Panc1 (cell line): ENCODE measurements at regions not wholly inside any gene's neighbourhood (a gene's known extent, or its start where the extent isn't known, plus 50 kb on each side); places are given as distances from the start of the nearest gene placed in this dataset.

Experiments
- ATAC-seq: fragments of 200-7000 bp; cut with Tn5 transposase; 2 replicates; pipeline ENCODE4 v1.9.1; 2020; ENCODE audit warnings: mild to moderate bottlenecking, moderate library complexity
- BruUV-seq: library from RNA; stranded (reverse); fragments of 400-500 nt; replicated peaks from 2 replicates; lab custom pipeline; 2021; lab: Mats Ljungman, UMichigan
- CTCF ChIA-PET: fragments of 300-600 bp; sonication (Branson Sonifier 250); formaldehyde crosslinking; loops from one replicate; lab custom pipeline; 2022; ENCODE audit warnings: antibody characterized with exemption; lab: Charles Lee
- POLR2A ChIA-PET: fragments of 300-600 bp; sonication (Branson Sonifier 250); formaldehyde crosslinking; loops from one replicate; lab custom pipeline; 2022; ENCODE audit warnings: antibody characterized with exemption; lab: Charles Lee
- DNase-seq: peaks from one replicate; pipeline ENCODE4 v3.0.0-alpha.2; 2010; ENCODE audit warnings: low read depth, low spot score
- H3K27ac ChIP-seq: 2 replicates; pipeline ENCODE4 v1.5.1; 2011; ENCODE audit warnings: mild to moderate bottlenecking, low read length, inconsistent platforms
- H3K27me3 ChIP-seq: fragments of 200-500 bp; sonication (Bioruptor generic); 2 replicates; pipeline ENCODE4 v1.6.0; 2014; ENCODE audit warnings: low read length, inconsistent platforms; ENCODE audit not compliant: control insufficient read depth, insufficient read depth
- H3K36me3 ChIP-seq: fragments of 200-500 bp; sonication (Bioruptor generic); 2 replicates; pipeline ENCODE4 v1.5.1; 2014; ENCODE audit warnings: inconsistent platforms, mild to moderate bottlenecking, low read length, moderate library complexity; ENCODE audit not compliant: control insufficient read depth, insufficient read depth
- H3K4me1 ChIP-seq: 2 replicates; pipeline ENCODE4 v1.5.1; 2011; ENCODE audit warnings: inconsistent platforms, mild to moderate bottlenecking, low read length, moderate library complexity; ENCODE audit not compliant: control insufficient read depth, insufficient read depth
- H3K4me3 ChIP-seq, 2 experiments: 2 replicates each; pipeline ENCODE4 v1.5.1; 2011 to 2012; ENCODE audit warnings: low read depth in 2 of 2, low read length in 2 of 2, mild to moderate bottlenecking in 2 of 2, inconsistent platforms in 1 of 2, moderate library complexity in 1 of 2
- H3K9me3 ChIP-seq: fragments of 200-500 bp; sonication (Bioruptor generic); 2 replicates; pipeline ENCODE4 v1.5.1; 2014; ENCODE audit warnings: low read depth, mild to moderate bottlenecking, inconsistent platforms, low read length, moderate library complexity; ENCODE audit not compliant: control insufficient read depth, insufficient read depth
- POLR2AphosphoS5 ChIP-seq: IDR thresholded peaks from 2 replicates; pipeline ENCODE4 v1.6.1; 2012; ENCODE audit warnings: mild to moderate bottlenecking, low read depth, low read length, moderate library complexity
- SIN3A ChIP-seq: IDR thresholded peaks from 2 replicates; pipeline ENCODE4 v1.6.1; 2012; ENCODE audit warnings: low read depth, mild to moderate bottlenecking, low read length, moderate library complexity, borderline replicate concordance; ENCODE audit not compliant: insufficient read depth
- TCF7L2 ChIP-seq: IDR thresholded peaks from 2 replicates; pipeline ENCODE4 v1.6.1; 2011; ENCODE audit warnings: mild to moderate bottlenecking, low read depth, low read length, inconsistent platforms
- in situ Hi-C: cut with HindIII; loops from 2 replicates; pipeline ENCODE4 v1.10.0; 2016; ENCODE audit warnings: low sequenced_read_pairs, low pct_unique_long_range_greater_than_20kb
- intact Hi-C: fragments of 100-400 bp; cut with micrococcal nuclease; formaldehyde crosslinking; loops from one replicate; pipeline ENCODE4 v1.10.0; 2022; ENCODE audit not compliant: unreplicated experiment
- TF ChIP-seq, protein P1 (sequence below), 2 experiments: IDR thresholded peaks; 2 replicates each; pipeline ENCODE4 v1.6.1; 2011 to 2012; ENCODE audit warnings: low read depth in 2 of 2, control low read depth in 1 of 2, low read length in 1 of 2, mild to moderate bottlenecking in 1 of 2, moderate library complexity in 1 of 2; ENCODE audit not compliant: insufficient read depth in 1 of 2
- TF ChIP-seq, protein P2 (sequence below): fragments of 450-650 bp; IDR thresholded peaks from 2 replicates; pipeline ENCODE4 v1.5.1; 2017; ENCODE audit warnings: mild to moderate bottlenecking

DNA sequence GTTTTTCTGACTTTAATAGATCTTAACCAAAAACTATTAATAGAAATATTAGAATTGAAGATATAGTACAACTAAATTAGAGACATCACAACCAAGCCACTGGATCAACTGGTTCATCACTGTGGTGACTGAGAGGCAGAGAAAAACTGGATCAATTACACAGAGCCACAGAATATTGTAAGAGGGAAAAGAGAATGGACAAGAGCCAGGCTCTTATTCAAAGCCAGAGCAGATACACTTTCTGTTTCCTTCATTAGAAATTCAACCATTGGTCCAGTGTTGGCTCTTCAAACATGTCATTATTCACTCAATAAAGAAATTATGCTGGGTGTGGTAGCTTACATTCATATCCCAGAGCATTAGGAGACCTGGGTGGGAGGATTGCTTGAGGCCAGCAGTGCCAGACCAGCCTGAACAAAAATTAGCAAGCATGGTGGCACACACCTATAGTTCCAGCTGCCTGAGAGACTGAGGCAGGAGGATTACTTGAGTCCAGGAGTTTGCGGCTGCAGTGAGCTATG lies 295.1 kb downstream of the NEBL start:
- no peak overlapping the region for H3K27ac ChIP-seq
- H3K4me3 ChIP-seq, result no peak overlapping the region
- ChIA-PET POLR2A (no interaction called here), CTCF (no interaction called here)
- intact Hi-C loops, result no loop called here
- DNase-seq (no peak), ATAC-seq (no peak)
- in situ Hi-C loops, result no loop called here
- H3K27me3 ChIP-seq, result no peaks in the 10 kb centered on the region
- H3K9me3 ChIP-seq, result no peaks in the 10 kb centered on the region
- H3K4me1 ChIP-seq, result no peaks in the 10 kb centered on the region
- TF ChIP-seq, protein P1, sequence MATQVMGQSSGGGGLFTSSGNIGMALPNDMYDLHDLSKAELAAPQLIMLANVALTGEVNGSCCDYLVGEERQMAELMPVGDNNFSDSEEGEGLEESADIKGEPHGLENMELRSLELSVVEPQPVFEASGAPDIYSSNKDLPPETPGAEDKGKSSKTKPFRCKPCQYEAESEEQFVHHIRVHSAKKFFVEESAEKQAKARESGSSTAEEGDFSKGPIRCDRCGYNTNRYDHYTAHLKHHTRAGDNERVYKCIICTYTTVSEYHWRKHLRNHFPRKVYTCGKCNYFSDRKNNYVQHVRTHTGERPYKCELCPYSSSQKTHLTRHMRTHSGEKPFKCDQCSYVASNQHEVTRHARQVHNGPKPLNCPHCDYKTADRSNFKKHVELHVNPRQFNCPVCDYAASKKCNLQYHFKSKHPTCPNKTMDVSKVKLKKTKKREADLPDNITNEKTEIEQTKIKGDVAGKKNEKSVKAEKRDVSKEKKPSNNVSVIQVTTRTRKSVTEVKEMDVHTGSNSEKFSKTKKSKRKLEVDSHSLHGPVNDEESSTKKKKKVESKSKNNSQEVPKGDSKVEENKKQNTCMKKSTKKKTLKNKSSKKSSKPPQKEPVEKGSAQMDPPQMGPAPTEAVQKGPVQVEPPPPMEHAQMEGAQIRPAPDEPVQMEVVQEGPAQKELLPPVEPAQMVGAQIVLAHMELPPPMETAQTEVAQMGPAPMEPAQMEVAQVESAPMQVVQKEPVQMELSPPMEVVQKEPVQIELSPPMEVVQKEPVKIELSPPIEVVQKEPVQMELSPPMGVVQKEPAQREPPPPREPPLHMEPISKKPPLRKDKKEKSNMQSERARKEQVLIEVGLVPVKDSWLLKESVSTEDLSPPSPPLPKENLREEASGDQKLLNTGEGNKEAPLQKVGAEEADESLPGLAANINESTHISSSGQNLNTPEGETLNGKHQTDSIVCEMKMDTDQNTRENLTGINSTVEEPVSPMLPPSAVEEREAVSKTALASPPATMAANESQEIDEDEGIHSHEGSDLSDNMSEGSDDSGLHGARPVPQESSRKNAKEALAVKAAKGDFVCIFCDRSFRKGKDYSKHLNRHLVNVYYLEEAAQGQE (IDR thresholded peaks at IDR 0.05; ENCODE audit: insufficient read depth in 1 of 2, low read depth in 2 of 2, low read length in 1 of 2), result no peak
- TF ChIP-seq, protein P2, sequence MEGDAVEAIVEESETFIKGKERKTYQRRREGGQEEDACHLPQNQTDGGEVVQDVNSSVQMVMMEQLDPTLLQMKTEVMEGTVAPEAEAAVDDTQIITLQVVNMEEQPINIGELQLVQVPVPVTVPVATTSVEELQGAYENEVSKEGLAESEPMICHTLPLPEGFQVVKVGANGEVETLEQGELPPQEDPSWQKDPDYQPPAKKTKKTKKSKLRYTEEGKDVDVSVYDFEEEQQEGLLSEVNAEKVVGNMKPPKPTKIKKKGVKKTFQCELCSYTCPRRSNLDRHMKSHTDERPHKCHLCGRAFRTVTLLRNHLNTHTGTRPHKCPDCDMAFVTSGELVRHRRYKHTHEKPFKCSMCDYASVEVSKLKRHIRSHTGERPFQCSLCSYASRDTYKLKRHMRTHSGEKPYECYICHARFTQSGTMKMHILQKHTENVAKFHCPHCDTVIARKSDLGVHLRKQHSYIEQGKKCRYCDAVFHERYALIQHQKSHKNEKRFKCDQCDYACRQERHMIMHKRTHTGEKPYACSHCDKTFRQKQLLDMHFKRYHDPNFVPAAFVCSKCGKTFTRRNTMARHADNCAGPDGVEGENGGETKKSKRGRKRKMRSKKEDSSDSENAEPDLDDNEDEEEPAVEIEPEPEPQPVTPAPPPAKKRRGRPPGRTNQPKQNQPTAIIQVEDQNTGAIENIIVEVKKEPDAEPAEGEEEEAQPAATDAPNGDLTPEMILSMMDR, result no peak
- TF ChIP-seq SIN3A (no peak), TCF7L2 (no peak), POLR2AphosphoS5 (no peak)
- no TSS peak for BruUV-seq
- H3K36me3 ChIP-seq, result no peaks in the 10 kb centered on the region

DNA sequence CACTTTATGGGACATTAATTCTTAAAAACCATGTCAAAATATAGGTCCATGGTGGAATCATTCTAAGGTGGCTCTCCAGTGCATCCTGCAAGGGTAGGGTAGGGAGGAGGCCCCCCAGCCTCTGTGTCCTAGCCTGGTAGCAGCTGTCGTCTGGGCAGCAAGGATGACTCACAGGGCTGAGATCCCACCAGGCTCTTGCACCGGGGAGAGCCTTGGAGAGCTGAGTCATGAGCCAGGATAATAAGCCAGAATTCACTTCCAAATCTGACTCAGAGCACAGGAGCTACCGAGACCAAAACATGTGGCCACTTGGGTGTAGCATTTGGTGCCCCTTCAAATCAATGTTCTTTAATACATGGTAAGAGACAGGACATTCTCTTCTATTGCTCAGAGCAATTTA lies 298.5 kb downstream of the NEBL start:
- ChIA-PET POLR2A (no interaction called here), CTCF (interaction anchor here (0.6 kb wide), 1 partner anchor 36 kb away, joined by 3 read pairs; no protein-coding TSS in a partner anchor)
- Histone ChIP-seq H3K36me3 (no peaks in the 10 kb centered on the region), H3K27ac (no peak overlapping the region), H3K27me3 (no peaks in the 10 kb centered on the region), H3K4me3 (no peak overlapping the region), H3K9me3 (no peaks in the 10 kb centered on the region), H3K4me1 (no peaks in the 10 kb centered on the region)
- no peak for ATAC-seq
- intact Hi-C loops (no loop called here), in situ Hi-C loops (no loop called here)
- no peak for DNase-seq
- BruUV-seq, result no TSS peak
- TF ChIP-seq POLR2AphosphoS5, result no peak

DNA sequence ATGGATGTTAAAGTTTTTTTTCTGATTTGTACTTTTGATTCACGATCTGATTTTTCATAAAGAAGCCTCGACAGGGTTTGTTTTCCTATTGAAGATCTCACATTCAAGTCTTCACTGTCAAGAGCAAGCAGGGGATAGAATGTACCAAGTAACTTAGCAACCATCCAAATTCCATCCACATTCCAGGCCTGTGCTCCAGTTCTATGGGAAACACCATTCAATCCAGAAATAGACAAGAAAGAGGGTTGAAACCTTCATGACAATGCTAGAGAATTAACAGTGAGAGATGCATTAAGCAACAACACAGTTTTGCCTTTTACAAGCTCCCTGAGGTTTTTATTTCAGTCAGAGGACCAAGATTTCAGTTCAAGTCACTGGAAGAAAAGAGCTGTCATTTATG lies 300.2 kb downstream of the NEBL start:
- CTCF ChIA-PET, result no interaction called here

More for the DNA sequence above, 300.2 kb downstream of the NEBL start:
- DNase-seq (no peak), ATAC-seq (no peak)
- Histone ChIP-seq H3K4me3 (no peak overlapping the region), H3K27ac (no peak overlapping the region), H3K4me1 (no peaks in the 10 kb centered on the region), H3K36me3 (no peaks in the 10 kb centered on the region), H3K9me3 (no peaks in the 10 kb centered on the region), H3K27me3 (no peaks in the 10 kb centered on the region)
- in situ Hi-C loops, result no loop called here
- TF ChIP-seq TCF7L2 (no peak), SIN3A (no peak), POLR2AphosphoS5 (no peak)
- TF ChIP-seq, protein P1 (IDR thresholded peaks at IDR 0.05; ENCODE audit: insufficient read depth in 1 of 2, low read depth in 2 of 2, low read length in 1 of 2), result no peak
- TF ChIP-seq, protein P2, result no peak
- POLR2A ChIA-PET, result no interaction called here
- no TSS peak for BruUV-seq
- intact Hi-C loops, result no loop called here
